Cardiac fibroblast (primary cell): ENCODE measurements at regions not wholly inside any gene's neighbourhood (a gene's known extent, or its start where the extent isn't known, plus 50 kb on each side); places are given as distances from the start of the nearest gene placed in this dataset.

Experiments used
- DNase-seq, 2 donors: peaks; one replicate each; pipeline versions ENCODE4 v3.0.0 to v3.0.0-alpha.2; 2010; ENCODE audit warnings: low read depth in 2 of 2
- H3K4me3 ChIP-seq, 2 donors: replicated peaks in 1 of 2; 1 replicate in 1 of 2; 2 replicates in 1 of 2; pipeline ENCODE4 v1.5.1; 2011; ENCODE audit warnings: low read depth in 2 of 2, low read length in 2 of 2, mild to moderate bottlenecking in 2 of 2, moderate library complexity in 1 of 2
- TF ChIP-seq, protein P1 (sequence below): IDR thresholded peaks from one replicate; pipeline ENCODE4 v1.5.1; 2011; ENCODE audit warnings: low read depth, mild to moderate bottlenecking, low read length, inconsistent platforms

DNA sequence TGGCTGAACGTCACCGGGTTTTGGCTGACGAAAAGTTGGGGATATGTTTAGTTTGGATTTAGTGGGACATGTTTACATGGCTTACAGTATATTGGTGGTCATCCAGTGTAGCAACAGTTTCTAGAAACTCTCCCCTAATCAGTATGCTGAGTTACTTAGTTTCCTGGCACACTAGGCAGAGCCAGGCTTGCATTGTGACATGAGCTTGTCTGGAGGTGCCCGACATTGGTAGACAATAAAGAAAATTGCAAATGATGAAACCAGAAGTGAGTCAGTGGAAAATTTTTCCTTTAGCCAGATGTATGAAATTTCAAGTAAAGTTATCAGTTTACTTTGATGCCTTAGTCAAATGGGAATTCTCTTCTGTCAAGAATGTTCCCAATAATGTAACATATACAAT lies 276.1 kb downstream of the RDH14 start:
- H3K4me3 ChIP-seq, result no peak overlapping the region
- TF ChIP-seq, protein P1, sequence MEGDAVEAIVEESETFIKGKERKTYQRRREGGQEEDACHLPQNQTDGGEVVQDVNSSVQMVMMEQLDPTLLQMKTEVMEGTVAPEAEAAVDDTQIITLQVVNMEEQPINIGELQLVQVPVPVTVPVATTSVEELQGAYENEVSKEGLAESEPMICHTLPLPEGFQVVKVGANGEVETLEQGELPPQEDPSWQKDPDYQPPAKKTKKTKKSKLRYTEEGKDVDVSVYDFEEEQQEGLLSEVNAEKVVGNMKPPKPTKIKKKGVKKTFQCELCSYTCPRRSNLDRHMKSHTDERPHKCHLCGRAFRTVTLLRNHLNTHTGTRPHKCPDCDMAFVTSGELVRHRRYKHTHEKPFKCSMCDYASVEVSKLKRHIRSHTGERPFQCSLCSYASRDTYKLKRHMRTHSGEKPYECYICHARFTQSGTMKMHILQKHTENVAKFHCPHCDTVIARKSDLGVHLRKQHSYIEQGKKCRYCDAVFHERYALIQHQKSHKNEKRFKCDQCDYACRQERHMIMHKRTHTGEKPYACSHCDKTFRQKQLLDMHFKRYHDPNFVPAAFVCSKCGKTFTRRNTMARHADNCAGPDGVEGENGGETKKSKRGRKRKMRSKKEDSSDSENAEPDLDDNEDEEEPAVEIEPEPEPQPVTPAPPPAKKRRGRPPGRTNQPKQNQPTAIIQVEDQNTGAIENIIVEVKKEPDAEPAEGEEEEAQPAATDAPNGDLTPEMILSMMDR, result no peak
- peak; percentile 48 to 66 for DNase-seq

DNA sequence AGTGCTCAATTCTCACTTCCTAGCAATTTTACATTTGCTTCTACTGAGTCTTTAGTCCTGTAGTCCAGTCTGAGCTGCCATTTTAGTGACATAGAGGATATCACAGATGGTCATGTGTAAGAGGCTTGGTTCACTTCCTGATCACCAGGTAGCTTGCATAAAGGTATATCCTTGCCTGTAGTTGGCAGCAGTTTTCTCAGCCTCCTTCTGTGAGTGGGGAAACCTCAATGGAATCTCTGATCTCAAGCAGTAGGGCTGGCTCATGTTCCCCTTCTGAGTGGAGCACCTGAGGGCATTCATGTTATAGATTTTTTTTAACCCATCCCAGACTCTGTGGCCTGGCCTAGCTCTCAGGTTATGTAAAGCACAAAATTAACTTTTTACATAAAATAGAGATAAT lies 278.4 kb downstream of the RDH14 start:
- no peak for DNase-seq
- no peak overlapping the region for H3K4me3 ChIP-seq
- TF ChIP-seq, protein P1, result no peak

DNA sequence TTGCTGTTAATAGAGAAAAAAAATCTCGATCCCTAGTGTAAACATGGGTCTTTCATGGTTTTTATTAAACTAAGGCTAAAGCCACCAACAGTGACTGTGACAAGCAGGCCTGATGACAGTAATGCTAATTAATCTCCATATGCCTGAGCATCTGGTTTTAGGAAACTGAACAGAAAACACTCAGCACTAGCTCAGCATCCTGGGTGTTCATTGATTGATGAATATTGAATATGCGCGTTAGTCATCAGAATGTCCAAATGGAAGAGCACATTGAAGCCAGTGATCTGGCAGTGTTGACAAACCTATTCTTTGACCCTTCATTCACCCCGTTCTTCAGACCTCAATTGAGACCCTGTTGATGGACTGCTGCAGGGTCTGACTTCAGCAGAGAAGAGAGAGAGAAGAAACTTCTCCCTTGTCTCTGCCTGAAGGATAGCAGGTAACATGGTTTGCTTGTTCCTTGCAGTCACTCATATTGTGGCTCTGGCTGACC lies 283.8 kb downstream of the RDH14 start:
- no peak overlapping the region for H3K4me3 ChIP-seq
- TF ChIP-seq, protein P1, result no peak

DNA sequence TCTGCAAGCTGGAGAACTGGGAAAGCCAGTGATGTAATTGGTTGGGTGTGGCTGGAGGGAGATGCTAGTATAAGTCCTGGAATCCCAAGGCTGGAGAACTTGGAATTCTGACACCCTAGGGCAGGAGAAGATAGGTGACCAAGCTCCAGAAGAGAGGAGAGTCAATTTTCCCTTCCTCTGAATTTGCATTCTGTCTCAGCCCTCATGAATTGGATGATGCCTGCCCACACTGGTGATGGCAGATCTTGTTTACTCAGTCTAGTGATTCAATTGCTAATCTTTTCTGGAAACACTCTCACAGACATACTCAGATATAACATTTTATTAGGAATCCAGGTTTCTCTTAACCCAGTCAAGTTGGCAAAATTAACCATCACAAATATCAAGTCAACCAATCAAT lies 287.2 kb downstream of the RDH14 start:
- TF ChIP-seq, protein P1, result no peak
- H3K4me3 ChIP-seq, result no peak overlapping the region
- no peak for DNase-seq

More for the DNA sequence above, 283.8 kb downstream of the RDH14 start:
- DNase-seq, result no peak

DNA sequence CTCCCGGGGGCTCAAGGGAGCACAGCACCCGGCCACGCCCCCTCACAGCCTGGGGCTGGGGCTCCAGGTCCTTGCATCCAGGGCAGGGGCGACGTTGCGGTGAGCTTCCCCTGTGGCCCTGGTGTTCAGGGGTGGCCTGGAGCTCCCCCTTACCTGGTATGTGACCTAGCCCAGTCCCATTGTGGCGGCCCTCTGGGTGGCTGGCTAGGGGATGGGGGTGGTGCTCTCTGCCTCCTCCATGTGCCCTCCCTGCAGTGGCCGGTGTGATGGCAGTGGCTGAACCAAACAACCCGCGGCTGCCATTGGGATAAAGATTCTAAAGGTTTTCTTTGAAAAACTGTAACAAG lies 288.3 kb downstream of the RDH14 start:
- no peak for DNase-seq

DNA sequence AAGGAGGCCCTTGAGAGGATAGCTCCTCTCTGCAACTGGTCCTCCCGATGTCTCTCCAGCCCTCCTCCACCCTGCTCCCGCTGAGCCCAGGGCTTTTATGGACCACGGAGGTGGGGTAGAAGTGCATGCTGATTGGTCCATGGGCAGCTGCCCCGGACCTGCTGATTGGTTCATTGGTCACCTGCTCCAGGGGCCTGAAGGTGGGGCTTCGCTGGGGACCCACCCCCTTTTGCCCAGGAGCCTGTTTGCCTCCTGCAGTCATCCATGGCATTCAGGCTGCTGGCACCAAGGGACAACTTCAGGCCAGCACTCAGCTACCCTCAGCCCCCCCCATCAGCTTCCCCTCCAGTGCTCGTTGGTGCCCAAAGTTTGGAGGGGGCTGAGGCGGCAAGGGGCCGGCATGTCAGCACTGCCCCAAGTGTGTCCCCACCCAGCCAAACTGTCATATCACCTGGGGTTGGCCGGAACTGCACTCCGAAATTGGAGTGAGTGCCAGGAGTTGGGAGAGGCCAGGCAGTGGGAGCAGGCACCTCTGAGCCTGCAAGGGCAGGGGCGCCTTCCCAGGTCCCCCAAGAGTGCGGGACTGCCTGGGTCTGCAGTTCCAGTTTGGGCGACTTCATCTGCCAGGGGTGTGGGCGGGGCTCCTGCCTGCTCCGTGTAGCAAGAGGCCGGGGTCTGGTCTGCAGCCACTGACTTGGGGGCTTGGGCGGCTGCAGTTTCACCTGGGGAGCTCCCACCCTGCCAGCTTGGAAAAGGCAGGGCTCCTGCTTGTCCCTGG lies 288.9 kb downstream of the RDH14 start:
- no peak overlapping the region for H3K4me3 ChIP-seq
- DNase-seq, result no peak
- TF ChIP-seq, protein P1, result no peak

More for the DNA sequence above, 288.3 kb downstream of the RDH14 start:
- TF ChIP-seq, protein P1, result no peak
- H3K4me3 ChIP-seq, result no peak overlapping the region
